Colonic mucosa (tissue), 4 donors: ENCODE measurements at regions not wholly inside any gene's neighbourhood (a gene's known extent, or its start where the extent isn't known, plus 50 kb on each side); places are given as distances from the start of the nearest gene placed in this dataset.

Source experiments
- DNase-seq: peaks from one replicate; pipeline ENCODE4 v3.0.0-alpha.2; 2020
- H3K27ac ChIP-seq: fragments of 200-600 bp; one replicate; pipeline ENCODE4 v1.8.0; 2021
- H3K27me3 ChIP-seq: fragments of 200-600 bp; one replicate; pipeline ENCODE4 v1.8.0; 2021
- H3K36me3 ChIP-seq: fragments of 200-600 bp; one replicate; pipeline ENCODE4 v1.8.0; 2021
- H3K4me1 ChIP-seq: fragments of 200-600 bp; one replicate; pipeline ENCODE4 v1.8.0; 2021; ENCODE audit warnings: mild to moderate bottlenecking
- H3K4me3 ChIP-seq: fragments of 200-600 bp; one replicate; pipeline ENCODE4 v1.8.0; 2021
- H3K9ac ChIP-seq, 2 donors: one replicate each; pipeline ENCODE4 v1.7.0; 2013; ENCODE audit warnings: control low read depth in 2 of 2, low read depth in 2 of 2, low read length in 2 of 2
- H3K9me3 ChIP-seq: fragments of 200-600 bp; one replicate; pipeline ENCODE4 v1.8.0; 2021
- intact Hi-C: fragments of 100-400 bp; cut with DNase I; formaldehyde crosslinking; loops from one replicate; pipeline ENCODE4 v1.14.1; 2022
- TF ChIP-seq, protein P1 (sequence below): fragments of 200-600 bp; IDR thresholded peaks from one replicate; pipeline ENCODE4 v1.8.0; 2022; ENCODE audit warnings: antibody characterized with exemption, mild to moderate bottlenecking
- donor health status: healthy.
- donor health status: DM: no; HTN: no; CAD: no.
- donor health status: DM: no; HTN: no; CAD: no.

GRCh38 chr18:75122334-75122958 lies 86.5 kb downstream of the PTGR3 start:
- intact Hi-C loops = no loop called here
- Histone ChIP-seq H3K4me3 (no peak overlapping the region), H3K4me1 (peaks cover 4% of the 10 kb centered on the region), H3K9me3 (no peaks in the 10 kb centered on the region), H3K9ac (no peak overlapping the region), H3K27ac (no peak overlapping the region), H3K36me3 (no peaks in the 10 kb centered on the region), H3K27me3 (no peaks in the 10 kb centered on the region)
- DNase-seq = no peak
- TF ChIP-seq, protein P1, sequence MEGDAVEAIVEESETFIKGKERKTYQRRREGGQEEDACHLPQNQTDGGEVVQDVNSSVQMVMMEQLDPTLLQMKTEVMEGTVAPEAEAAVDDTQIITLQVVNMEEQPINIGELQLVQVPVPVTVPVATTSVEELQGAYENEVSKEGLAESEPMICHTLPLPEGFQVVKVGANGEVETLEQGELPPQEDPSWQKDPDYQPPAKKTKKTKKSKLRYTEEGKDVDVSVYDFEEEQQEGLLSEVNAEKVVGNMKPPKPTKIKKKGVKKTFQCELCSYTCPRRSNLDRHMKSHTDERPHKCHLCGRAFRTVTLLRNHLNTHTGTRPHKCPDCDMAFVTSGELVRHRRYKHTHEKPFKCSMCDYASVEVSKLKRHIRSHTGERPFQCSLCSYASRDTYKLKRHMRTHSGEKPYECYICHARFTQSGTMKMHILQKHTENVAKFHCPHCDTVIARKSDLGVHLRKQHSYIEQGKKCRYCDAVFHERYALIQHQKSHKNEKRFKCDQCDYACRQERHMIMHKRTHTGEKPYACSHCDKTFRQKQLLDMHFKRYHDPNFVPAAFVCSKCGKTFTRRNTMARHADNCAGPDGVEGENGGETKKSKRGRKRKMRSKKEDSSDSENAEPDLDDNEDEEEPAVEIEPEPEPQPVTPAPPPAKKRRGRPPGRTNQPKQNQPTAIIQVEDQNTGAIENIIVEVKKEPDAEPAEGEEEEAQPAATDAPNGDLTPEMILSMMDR = no peak

DNA sequence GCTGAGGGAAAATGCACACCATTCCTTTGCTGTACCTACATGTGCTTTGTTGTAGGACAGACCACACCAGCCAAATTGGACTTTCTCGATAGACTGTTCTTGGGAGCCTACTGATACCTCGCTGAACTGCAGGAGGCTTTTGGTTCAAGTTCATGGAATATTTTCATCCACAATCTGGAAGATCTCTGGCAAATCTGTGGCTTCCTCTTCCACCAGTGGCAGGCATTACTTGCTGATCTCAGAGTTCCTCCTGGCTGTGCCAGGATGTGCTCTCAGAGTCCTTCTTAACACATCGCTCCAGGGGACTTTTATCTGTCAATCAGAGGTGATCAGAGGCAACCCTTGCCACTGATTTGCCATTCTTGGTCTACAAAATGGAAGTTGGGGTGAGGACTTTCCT lies 87.7 kb downstream of the PTGR3 start:
- Histone ChIP-seq H3K9me3 (no peaks in the 10 kb centered on the region), H3K36me3 (no peaks in the 10 kb centered on the region), H3K9ac (no peak overlapping the region), H3K4me1 (no peaks in the 10 kb centered on the region), H3K27ac (no peak overlapping the region), H3K4me3 (no peak overlapping the region), H3K27me3 (no peaks in the 10 kb centered on the region)
- intact Hi-C loops = no loop called here
- DNase-seq = no peak
- TF ChIP-seq, protein P1 = no peak

- no peaks in the 10 kb centered on the region for H3K9me3 ChIP-seq
- H3K27ac ChIP-seq = no peak overlapping the region
- no peak overlapping the region for H3K9ac ChIP-seq
- no peaks in the 10 kb centered on the region for H3K4me1 ChIP-seq
- intact Hi-C loops = no loop called here
- no peak overlapping the region for H3K4me3 ChIP-seq
- TF ChIP-seq, protein P1 = no peak
- no peak for DNase-seq
- H3K36me3 ChIP-seq = no peaks in the 10 kb centered on the region
- H3K27me3 ChIP-seq = no peaks in the 10 kb centered on the region
Measured at GRCh38 chr18:75120521-75120920, 88.4 kb downstream of the PTGR3 start.

- Histone ChIP-seq H3K9ac (no peak overlapping the region), H3K27me3 (no peaks in the 10 kb centered on the region), H3K27ac (no peak overlapping the region), H3K9me3 (no peaks in the 10 kb centered on the region), H3K36me3 (no peaks in the 10 kb centered on the region), H3K4me1 (no peaks in the 10 kb centered on the region), H3K4me3 (no peak overlapping the region)
- DNase-seq = no peak
- intact Hi-C loops = no loop called here
- TF ChIP-seq, protein P1 = no peak
Measured at GRCh38 chr18:75116809-75117208, 92.1 kb downstream of the PTGR3 start.

- no peak for DNase-seq
- TF ChIP-seq, protein P1 = no peak
- no peaks in the 10 kb centered on the region for H3K27me3 ChIP-seq
- no peaks in the 10 kb centered on the region for H3K9me3 ChIP-seq
- no peak overlapping the region for H3K4me3 ChIP-seq
- intact Hi-C loops = no loop called here
- no peaks in the 10 kb centered on the region for H3K4me1 ChIP-seq
- no peak overlapping the region for H3K27ac ChIP-seq
- no peak overlapping the region for H3K9ac ChIP-seq
- no peaks in the 10 kb centered on the region for H3K36me3 ChIP-seq
Measured at GRCh38 chr18:75116165-75116564, 92.8 kb downstream of the PTGR3 start.
